AML-193 (cell line): ENCODE measurements at regions not wholly inside any gene's neighbourhood (a gene's known extent, or its start where the extent isn't known, plus 50 kb on each side); places are given as distances from the start of the nearest gene placed in this dataset.
"Not testable (repeated sequence)": the region's sequence is repeated elsewhere in the genome, so short reads cannot be mapped to it uniquely, and the experiment has no call there.

Experiments
- DNase-seq, 2 experiments: peaks; one replicate each; lab custom pipeline; 2025; lab: John Stamatoyannopoulos, UW

DNA sequence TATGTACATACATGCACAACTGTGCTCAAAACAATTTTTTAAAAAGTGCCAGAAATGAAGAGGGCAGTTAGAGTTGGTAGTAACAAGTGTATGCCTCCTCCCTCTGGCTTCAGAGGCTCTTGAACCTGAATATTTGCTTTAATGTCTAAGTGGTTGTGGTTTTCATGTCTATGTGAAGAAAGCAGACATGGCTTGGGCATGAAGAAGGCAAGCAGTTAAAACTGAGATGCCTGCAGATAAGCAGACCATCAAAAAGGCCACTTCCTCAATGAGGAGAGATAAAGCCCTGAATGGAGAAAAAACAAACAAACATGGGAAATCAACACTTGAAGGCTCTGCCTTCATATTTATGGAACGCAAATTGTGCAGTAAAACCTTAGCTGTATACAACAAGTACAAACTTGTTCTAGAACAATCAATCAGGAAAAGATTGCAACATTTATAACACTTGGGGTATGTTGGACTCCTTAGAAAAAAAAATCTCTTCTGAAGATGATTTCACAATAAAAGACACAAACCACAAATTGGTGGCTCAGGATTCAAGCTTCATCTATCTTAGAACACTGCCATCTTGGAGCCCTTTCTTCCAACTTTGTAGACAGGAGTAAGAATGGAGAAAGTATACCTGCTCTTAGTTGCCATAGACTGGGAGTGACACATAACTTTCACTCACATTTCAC lies 52.7 kb upstream of the PLA2G4A start:
- DNase-seq: peak; percentile 9 to 17

DNA sequence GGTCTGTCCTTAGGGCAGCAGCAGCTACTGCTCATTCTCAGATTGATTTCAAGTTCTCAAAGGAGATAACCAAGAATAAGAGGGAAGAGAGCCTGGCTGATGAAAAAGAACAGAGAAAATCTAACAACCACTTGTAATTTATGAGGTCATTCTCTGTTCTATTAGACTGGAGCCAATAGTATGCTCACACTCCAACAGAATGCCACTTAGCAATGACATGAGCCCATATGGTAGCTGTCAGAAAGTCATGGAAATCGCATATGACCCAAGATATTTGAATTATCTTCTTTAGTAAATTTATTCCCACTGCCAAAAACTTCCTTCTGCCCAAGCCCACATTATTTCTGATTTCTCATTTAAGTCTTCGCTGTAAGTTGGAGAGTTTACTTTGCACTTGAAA lies 53.7 kb upstream of the PLA2G4A start:
- no peak for DNase-seq

DNA sequence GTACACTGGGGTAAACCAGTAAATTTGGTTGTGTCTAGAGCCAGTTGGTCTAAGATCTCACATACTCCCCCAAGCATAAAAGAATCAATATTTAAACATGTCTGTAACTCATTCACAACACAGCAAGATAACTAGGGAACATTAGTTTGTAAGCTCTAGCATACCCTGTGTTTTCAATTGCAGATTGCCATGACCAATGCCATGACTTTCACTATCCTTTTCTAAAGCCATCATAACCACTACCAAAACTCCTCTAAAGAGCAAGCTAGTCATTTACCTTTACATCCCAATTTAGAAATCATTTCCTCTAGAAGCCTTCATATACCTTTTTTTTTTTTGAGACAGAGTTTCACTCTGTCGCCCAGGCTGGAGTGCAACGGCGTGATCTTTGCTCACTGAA lies 56.5 kb upstream of the PLA2G4A start:
- DNase-seq: no peak

DNA sequence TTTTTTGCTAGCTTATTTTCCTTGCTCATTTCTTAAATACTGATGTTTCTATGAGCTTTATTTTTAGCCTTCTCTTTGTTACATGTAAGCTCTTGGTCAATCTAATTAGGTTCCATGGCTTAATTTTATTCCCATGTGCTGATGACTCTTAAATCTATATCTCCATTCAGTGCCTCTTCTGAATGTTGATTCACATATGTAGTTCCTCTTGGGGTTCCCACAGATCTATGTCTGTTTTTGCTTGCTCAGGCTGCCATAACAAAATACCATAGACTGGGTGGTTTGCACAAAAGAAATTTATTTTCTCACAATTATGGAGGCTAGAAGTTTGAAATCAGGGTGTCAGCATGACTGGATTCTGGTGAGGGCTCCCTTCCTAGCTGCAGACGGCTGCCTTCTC lies 58.3 kb upstream of the PLA2G4A start:
- no peak for DNase-seq

DNA sequence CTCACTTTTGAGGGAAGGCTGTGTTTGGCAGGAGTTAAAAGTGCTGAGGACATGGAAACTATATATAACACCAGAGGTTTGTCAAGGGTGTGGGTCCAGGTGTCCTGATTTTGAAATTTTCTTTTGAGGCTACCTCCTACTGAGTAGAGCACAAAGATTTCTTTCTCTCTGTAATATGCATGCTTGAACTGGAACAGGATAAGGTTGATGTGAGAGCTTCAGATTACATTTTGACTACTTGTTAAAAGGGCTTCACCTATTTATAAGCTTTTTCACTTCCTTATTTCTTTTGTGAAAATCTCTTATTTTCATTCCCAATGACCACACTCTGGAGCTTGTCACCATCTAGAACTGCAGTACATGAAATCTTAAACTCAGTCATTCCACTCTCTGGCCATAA lies 59.8 kb upstream of the PLA2G4A start:
- no peak for DNase-seq

DNA sequence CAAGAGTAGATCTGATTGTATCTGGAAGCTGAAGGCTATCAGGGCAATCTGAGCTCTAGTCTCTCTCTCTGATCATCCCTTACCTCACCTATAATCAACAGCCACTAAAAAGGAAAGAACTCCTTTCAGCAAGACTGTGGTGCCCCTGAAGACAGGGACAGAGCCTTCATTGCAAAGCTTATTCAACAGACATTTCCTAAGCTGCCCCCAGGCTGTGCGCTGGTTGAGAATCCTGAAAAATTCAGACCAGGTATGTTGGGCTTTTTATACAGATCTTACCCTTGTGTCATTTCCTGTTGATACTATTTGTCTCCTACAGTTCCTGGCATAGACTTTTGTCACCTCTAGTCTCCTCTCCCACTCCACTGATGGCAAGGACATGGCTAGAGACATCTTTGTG lies 63.3 kb upstream of the PLA2G4A start:
- DNase-seq: no peak

DNA sequence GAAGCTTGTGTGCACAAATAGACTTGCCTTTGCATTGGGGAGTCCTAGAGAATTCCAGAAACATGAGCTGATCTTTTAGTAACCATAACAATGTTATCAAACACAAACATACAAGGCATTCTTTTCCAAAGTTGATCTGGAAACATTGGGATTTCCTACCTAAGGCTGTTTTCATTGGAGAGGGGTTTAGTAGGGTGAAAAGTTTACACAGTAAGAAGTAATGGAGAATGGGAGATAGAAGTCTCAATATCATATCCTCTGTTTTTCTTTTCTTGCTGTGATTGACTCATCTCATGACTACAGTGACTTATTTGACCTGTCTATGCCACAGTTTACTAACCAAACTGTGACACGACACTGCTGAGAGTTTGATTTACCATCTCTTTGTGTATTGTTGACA lies 65.6 kb upstream of the PLA2G4A start:
- DNase-seq: no peak

DNA sequence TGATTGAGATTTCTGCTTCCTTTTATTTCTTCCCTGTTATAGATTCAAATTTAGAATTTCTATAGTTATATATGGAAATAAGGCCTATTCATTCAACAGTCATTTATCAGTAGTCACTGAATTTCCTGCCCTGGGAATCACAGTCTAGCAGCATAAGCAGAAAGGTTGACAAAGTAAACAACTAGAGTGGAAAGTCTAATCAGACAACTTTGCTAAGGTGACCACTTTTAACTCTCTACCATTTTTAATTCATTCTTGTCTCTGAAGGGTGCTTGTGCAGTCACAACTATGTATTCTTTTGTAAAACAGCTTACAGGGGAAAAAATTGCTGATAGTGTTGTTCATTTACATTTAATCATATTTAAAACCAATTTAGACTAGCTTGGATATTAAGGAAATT lies 66.1 kb upstream of the PLA2G4A start:
- no peak for DNase-seq

DNA sequence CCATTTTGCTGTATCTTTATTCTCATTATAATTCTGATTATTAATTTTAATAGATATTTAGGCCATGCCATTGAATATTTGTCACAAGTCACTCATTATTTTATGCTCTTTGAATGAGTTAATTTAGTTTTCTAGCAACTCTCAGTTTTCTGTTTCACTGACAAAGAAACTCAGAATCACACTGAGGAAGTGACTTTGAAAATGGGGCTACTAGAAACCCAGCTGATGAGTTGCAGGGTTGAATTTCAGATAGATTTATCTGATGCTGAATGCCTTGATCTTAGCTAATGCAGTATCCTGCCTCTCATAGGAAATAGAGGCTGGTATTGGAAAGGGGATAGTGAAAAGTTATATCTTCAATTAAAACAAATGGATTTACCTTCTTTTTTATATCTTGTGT lies 67.4 kb upstream of the PLA2G4A start:
- DNase-seq: no peak

DNA sequence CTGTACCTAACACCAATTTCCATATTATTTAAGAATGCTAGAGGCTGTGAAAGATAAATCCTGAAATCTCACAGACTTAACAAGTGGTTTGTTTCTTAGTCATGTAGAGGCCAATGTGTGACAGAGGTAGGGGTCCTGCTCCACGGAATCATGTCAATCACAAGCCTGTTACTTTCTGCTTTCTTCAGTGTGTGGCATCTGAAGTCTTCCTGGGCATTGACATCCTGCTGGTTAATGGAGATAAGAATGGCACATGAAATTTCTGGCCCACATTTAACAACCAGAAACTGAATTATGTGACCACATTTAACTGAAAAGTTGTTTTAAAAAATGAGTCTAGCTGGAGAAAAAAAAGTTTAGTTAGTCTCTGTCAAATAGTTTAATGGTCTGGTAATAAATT lies 68.3 kb upstream of the PLA2G4A start:
- DNase-seq: no peak

DNA sequence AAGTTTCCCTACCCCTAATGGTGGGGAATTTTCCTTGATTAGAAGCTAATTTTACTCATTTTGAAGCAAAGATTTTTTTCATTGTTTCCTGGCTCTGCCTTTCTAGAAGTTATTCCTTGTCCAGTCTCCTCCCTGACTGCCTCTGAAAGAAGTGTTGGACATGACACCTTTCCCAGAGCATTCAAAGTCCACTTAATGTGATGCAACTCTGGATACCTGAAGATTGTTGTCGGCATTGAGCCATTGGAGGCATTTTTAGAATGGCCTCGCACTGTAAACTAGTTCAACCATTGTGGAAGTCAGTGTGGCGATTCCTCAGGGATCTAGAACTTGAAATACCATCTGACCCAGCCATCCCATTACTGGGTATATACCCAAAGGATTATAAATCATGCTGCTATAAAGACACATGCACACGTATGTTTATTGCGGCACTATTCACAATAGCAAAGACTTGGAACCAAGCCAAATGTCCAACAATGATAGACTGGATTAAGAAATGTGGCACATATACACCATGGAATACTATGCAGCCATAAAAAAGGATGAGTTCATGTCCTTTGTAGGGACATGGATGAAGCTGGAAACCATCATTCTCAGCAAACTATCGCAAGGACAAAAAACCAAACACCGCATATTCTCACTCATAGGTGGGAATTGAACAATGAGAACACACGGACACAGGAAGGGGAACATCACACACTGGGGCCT lies 69.7 kb upstream of the PLA2G4A start:
- not testable (repeated sequence) for DNase-seq

DNA sequence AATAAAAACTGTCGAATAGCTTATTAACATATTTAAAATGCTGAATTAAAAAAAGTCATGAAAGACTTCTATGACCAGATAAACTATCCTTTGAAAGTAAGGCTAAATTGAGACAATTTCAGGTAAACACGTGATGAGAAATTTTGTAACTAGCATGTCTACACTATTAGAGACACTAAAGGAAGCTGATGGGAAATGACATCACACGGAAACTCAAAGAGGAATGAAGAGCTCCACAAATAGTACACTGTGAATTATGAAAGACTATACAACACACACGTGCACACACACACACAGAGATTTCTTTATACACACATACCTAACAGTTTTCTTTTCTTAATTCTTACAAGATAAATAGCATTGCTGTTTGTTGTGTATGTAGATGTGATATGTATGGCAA lies 70.9 kb upstream of the PLA2G4A start:
- no peak for DNase-seq

DNA sequence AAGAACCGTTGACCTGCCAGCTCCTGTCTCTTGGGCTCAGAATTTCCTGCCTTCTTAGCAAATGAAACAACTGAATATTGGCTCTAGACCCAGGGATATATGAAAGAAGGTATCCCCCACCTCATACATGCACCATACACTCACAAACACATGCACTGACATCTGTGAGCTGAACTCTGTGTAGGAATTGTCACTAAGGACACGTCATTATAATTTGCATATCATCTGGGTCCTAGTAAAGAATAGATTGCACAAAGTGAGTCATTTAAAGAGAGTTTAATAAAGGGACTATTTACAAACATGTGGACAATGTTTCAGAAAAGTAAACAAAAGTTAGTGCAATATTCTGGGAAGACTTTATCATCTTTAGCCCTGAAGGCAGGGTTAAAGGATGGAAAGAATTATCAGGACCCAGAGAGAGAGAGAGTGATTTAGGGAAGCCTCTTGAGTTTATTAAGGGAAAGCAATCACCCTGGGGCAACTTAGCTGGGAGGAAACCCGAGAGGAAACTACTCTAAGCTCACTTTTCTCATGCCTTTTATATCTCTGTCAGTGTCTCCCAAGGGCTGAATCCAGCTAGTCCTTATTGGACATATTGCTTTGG lies 74.1 kb upstream of the PLA2G4A start:
- DNase-seq: no peak

DNA sequence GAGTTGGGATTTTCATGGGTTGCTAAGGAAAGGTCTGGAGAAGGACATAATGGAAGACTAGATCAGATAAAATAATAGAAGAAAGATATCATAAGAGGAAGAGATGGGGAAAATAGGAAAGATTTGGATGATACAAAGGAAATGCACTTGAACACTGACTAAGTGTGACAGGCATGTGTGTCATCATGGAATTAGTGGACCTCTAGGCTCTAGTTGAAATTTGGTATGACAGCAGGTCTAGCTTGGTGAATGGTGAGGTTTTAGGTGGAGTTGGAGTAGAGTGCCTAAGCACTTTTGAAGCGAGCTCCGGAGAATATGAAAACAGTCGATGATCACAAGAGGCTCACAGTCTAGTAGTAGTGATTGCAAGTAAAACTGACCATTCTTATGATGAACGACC lies 73.0 kb upstream of the PTGS2 start:
- DNase-seq: no peak

DNA sequence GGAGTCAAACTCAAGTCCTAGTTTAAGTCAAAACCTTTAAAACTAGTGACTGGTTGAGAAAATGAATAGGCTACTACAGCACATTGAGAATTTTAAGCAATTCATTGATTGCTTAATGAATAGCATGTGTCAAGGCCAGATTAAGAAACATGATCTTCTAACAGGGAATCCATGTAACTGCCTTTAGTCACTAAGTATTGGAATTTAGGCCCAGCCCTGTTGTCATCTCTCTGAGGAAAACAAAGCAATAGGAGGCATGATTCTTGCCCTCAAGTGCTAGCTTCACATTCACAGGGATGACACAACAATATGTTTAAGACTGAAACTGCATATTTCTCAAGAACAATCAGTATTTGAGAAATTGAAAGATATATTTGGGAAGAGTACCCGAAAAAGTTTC lies 70.0 kb upstream of the PTGS2 start:
- DNase-seq: no peak

DNA sequence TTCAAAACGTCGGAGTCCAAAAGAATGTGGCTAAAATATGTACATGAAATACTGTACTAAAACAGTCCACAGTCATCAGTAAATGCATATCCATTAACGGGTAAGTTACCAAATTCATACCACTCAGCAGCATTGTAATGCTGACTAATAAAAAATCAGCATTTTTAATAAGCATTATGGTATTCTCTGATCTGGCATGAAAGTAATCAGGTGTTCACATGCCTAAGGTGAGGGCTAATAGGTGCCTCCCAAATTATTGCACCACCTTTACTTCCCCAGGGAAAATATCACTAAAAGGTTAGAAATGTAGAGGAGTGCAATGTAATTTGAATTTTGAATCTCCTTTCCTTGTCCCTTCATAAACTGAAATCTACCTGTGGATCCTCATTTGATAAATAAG lies 69.6 kb upstream of the PTGS2 start:
- no peak for DNase-seq

DNA sequence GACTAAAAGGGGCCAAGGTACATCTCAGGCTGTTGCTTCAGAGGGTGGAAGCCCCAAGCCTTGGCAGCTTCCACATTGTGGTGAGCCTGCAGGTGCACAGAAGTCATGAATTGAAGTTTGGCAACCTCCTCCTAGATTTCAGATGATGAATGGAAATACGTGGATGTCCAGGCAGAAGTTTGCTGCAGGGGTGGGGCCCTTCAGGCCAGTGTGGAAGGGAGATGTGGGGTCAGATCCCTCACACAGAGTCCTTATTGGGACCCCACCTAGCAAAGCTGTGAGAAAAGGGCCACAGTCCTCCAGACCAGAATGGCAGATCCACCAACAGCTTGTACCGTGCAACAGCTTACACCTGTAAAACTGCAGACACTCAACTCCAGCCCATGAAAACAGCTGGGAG lies 67.4 kb upstream of the PTGS2 start:
- no peak for DNase-seq

DNA sequence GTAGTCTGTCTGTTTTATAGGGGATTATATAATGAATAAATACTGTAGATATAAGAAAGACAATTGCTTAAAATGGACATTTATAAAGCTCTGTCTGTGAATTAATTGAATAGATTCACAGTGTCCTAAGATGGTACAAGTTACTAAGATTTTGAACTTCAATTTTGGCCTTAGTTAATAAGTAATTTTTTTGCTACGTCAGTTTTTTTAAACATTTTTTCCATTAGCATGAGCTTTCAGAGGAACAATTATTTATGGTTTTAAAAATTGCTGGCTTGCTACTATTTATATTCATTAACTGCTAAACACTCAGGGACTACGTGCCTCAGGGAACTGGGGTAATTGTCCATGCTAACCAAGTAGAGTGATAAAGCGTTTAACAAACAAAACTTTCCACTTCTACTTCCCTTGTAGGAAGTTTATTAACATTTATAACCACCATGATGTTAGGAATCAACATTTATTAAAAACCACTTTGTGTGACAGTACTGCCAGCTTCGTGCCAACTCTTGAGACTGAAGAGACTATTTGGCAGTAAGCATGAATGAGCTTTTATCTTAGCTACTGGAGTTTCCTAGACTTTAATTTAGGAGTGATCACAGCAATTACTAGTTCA lies 65.4 kb upstream of the PTGS2 start:
- no peak for DNase-seq

DNA sequence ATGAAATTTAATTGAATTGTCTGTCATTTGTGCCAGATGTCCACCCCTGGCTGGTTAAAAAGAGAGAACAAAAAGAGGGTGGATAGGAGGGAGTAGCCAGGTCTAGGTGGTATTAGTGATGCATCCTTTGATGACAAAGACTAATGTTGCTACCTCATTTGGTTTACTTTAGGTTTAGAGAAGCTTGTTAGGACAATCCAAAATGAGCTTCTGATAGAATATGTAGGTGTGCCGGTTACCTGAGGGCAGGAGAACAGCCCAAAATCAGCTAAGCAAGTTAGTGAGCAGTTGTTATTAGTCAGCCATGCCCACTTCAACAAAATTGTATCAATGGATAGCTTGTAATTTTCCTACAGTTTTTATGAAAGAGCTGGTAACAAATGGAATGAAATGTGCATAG lies 61.4 kb upstream of the PTGS2 start:
- DNase-seq: no peak

DNA sequence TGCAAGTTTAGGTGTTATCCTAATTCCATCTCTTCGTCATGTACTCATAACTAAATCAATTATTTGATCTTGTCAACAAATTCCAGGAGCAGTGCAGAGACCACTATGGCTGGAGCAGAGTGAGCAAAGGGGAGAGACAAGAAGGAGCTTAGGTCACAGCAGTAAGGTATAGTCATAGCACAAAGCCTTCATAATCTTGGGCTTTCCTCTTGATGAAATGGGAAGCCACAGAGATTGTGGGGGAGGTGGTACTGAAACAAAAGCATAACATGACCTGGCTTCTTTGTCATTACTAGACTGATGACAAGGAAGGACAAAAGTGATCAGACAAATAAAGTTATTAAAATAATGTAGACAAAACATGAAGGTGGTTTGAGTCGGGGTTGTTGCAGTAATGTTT lies 60.1 kb upstream of the PTGS2 start:
- DNase-seq: no peak

DNA sequence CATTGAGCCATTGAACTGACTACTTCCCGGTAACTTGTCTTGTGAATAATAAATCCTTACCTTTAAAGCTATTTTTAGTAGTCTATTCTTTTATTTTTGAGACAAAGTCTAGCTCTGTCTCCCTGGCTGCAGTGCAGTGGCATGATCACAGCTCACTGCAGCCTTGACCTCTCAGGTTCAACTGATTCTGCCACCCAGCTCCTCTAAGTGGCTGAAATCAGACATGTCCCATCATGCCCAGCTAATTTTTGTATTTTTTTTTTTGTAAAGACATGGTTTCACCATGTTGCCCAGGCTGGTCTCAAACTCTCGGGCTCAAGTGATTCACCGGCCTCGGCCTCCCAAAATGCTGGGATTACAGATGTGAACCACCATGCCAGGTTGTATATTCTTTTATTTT lies 59.3 kb upstream of the PTGS2 start:
- no peak for DNase-seq

DNA sequence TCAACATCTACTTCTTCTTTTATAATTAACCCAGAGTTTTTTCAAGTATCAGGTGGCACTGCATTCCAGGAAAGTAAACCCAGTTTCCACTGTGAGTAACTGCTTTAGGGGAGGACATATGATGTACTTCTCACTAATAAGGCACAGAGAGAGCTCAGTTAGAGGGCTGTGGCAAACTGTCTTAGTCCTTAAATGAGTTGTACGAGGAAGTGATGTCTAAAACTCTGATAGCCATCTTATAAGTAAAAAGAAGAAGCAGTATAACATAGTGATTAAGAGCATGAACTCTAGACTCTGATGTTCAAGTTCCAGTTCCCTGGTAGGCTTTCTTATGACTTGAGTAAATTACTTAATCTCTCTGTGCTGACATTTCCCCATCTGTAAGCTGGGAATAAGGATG lies 58.7 kb upstream of the PTGS2 start:
- DNase-seq: no peak

DNA sequence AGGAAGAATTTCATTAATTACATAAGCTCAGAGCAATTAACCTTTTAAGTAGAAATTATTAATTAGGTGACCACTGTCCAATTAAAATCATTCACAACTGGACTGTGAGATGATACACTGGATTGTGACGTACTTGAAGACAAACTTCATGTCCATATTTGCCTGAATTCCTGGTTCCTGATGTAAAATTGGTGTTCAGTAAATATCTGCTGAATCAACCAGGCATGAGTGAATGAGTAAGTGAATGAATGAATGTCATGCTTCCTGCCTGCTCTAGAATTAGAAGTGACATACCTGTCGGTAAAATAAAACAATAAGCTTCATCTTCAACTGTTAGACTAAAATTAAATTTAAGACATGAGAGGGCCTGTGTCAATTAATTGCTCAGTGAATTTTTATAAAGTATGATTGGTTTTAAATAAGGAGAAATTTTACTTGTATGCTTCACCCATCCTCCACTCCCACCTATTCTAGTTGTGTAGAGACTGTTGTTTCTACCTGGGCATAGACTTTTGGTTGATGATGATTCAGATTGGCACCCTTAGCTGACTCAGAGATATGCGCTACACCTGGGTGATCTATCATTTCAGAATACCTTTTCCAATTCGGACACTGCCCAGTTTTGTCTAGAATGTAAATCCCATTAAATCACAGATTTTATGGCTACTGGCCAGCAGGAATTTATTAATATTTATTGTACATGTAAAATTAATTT lies 56.9 kb upstream of the PTGS2 start:
- no peak for DNase-seq
